Stimulated activated CD8-positive, alpha-beta memory T cell treated with anti-CD3 and anti-CD28 coated beads, Interleukin-7, amount 100 ng/mL, for 4 hours (primary cell): ENCODE measurements at regions not wholly inside any gene's neighbourhood (a gene's known extent, or its start where the extent isn't known, plus 50 kb on each side); places are given as distances from the start of the nearest gene placed in this dataset.

ENCODE experiments used
- DNase-seq, 2 donors: peaks; one replicate each; pipeline ENCODE4 v3.0.0-alpha.2; 2020; ENCODE audit warnings: low read depth in 2 of 2

DNA sequence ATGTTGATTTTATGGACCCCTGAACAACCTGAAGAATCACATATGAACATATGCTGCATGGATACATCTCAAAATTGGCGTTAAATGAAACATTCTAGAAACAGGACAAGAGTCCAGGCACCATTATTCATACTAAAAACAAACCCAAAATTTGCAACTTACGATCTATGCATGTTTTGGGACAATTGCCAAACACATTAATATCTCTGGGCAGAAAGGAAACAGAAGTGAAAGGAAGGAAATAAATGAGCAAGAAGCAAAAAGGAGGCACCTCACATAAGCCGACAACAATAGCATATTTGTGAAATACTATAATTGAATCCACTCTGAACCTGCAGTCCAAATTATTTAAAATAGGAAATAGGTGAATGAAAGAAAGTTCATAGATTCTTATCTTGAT, 1505.3 kb downstream of the AACS start:
- no peak for DNase-seq

GRCh38 chr12:126572170-126572569, 1506.9 kb downstream of the AACS start:
- no peak for DNase-seq

GRCh38 chr12:126581655-126582054, 1516.4 kb downstream of the AACS start:
- DNase-seq, result no peak

GRCh38 chr12:126582231-126582630, 1517.0 kb downstream of the AACS start:
- DNase-seq, result no peak

DNA sequence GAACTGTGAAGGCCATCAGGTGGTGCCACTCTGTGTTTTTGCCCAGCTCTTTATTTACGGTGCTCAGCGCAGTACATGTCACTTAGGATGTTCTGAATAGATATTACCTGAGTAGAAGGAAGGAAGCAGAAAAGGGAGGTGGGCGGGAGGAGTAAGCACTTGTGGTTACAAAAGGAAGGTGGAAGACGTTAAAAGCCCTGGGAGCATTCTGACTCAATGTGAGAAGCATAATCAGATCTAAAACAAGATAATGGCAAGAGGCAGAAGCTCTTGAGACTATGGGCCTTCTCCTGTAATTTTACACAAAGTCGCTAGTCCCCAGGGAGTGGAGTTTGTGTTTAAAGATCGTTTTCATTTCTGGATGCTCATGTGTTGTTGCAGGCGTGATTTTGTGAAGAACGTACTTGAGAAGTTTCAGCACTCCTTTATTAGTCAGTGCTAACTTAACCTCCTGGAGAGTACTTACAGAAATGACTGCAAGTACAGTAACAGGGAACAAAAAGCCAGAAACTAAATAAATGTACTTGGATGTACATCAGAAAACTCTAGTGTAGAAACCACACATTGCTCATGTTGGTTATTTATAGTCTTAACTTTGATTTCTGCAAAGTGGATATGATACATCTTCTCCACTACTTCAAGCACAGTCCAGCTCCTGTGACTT, 1523.5 kb downstream of the AACS start:
- DNase-seq, result peak in 1 of 2 donors; percentile 5

- DNase-seq, result no peak
Observed at GRCh38 chr12:126591533-126591932, 1526.3 kb downstream of the AACS start.

DNA sequence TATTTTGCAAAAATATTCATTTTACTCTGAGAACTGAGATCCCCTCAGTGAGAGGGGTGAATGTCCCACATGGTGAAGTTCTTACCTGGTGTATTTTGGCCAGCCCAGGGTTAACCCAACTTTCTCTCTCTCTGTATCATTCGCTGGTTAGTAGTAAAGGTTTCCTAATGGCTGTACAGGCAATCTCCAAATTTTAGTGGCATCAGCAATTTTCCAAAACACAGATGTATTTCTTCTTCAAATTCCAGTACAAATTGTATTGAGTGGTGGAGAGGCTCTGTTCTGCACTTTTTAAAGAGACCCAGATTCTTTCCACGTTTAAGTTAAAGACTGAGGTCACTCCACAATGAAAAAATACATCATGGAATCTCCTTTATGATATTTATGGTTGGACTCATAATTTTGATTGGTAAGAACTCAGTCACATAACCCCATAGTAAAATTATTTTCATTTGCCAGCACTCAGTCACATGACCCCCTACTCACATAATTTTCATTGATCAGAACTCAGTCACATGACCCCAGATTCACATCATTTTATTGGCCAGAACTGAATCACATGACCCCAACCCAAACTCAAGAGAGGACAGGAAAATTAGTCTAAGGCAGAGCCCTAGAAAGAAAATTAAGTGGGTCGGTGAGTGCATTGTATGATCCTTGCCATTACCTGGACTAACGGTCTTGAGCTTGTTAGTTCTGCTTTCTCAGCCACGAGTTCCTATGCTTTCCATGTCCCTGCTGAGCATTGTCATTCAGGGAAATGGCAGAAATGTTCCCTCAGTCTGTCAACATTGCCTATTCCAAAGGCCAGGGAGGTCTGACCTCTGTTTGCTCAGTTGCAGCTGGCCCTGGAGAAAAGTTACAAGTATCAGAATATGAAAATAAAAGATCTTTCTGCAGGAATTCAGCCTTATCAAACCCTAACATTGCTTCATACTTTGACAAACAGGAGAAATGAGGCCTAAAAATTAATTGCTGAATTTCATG, 1536.2 kb downstream of the AACS start:
- no peak for DNase-seq

- DNase-seq, result no peak
Observed at GRCh38 chr12:126602612-126603011, 1537.4 kb downstream of the AACS start.

- DNase-seq, result no peak
Observed at GRCh38 chr12:126607157-126607556, 1541.9 kb downstream of the AACS start.

DNA sequence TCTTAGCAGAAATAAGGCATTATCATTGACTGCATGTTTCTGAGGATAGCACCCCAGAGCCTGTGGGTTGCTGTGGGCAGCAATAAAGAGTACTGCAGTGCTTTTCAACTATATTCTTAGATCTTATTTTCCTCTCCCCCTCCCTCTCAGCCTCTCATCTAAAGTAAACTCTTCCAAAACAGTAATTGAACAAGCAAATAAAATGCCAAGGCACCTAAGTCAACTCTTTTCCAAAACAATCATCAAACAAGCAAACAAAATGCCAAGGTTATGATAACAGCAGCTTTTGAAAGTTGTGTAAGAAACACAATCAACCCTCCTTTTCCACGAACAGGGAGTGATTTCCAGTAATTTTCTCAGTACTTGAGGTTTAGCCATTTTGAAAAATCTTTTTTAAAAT, 1542.6 kb downstream of the AACS start:
- DNase-seq, result no peak

DNA sequence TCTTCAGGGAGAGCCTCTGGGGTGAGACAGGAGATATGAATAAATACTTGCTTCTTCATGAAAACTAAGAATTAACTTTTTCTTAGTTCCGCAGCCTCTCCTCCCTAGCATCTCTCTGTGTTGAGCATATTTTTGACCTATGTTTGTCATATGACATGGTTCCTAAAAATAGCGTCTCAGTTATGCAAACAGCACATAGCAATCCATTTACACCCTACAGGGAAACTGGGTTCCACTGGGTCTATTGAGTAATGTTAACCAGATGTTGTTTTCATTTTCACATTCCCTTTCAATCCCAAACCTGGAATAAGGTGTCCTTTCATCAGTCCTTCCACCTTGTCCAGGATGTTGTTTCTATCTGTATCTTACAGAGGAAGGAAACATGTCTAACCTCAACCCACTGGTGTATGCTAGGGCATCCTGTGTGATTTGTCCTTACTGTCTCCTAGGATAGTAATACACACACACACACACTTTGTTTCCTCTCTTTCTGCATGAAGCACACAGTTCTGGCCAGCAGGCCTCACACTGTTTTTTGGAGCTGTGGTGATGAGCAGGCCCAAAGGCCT, 1543.5 kb downstream of the AACS start:
- DNase-seq, result no peak

- DNase-seq, result no peak
Observed at GRCh38 chr12:126616441-126616840, 1551.2 kb downstream of the AACS start.

DNA sequence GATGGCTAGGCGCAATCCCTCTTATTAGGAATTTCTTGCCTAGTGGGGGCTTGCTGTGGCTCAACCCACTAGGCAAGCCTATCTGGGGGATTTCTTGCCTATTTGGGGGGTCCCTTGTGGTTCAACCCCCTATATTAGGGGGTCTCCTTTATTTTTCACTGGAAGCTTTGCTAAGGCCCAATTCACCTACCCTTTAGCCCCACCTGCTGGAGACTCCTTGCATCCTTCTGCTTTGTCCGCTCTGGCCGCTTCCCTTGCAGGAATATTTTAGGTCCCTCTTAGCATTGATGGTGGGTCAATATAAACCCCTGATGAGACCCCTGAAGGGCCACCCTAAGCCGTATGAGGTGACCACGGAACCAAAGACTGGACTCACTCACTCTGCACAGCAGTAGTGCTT, 1552.1 kb downstream of the AACS start:
- DNase-seq, result no peak

GRCh38 chr12:126627596-126627995, 1562.4 kb downstream of the AACS start:
- DNase-seq, result no peak

DNA sequence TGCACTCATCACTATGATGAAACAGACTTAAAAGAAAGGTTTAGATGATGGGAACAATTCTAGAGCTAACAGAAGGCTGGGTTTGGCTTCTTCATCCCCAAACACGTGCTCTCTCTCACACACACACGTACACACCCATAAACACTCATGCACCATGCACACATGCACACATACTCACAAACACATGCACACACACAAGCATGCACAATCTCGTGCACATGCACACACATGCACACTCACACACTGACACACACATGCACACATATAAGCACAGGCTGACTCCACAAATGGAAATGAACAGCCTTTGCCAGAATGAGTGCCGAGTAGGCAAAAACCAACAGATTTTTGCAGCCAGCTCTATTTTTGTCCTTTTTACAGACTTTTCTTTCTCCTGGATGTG, 1571.6 kb downstream of the AACS start:
- no peak for DNase-seq

GRCh38 chr12:126644236-126645020, 1579.2 kb downstream of the AACS start:
- DNase-seq, result no peak

DNA sequence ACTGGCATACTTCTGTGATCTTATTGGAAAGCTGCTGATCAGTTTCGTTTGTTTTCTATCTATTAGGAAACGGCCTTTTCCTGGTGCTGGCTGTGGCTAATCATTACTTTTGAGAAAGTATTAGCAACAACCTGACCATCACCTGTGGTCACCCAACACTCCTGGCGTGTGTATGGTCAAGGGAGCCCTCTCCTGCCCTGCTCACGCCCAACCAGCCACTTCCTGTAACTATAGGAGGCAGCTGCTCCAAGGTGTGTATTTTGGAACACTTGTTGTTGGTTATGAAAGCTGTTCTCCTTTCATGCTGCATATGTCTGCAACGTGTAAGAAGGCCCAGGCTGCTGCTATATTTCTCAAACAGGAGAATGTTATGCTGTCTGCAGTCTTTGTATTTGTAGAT, 1582.8 kb downstream of the AACS start:
- DNase-seq, result no peak

- DNase-seq, result no peak
Observed at GRCh38 chr12:126651133-126651532, 1585.9 kb downstream of the AACS start.

DNA sequence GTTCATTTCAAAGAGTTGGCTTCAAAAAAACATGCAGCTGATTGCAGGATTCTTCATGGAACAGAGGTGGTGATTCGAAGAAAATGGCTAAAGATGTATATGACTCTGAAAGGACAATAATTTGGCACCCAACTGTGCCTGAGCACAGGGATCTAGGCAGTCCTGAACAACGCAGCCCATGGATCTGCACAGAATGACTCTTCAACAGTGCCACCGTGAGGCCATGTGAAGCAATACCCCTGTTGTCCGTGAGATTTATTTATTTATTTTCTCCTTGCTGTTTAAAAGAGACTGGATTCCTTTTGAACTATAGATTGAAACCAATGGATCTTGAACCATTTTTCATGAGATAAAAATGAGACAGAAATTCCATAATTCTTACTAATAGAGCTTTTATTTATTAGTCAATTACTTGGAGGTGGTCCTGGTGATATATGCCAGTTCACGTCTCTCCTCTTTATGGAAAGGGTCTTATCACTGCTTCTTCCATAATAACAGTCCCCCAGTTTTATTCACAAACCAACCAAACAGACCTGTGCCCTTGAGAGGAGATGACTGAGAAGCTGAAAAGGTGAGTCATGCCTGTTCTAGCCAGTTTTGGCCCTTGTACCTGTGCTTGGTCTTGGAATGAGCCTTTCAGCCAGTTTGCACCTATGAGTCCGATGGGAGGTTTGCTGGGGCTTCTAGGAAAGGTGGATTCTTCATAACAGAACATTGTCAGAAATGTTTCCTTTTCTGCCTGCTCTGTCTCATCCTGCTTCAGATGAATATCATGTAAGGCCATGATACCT, 1598.3 kb downstream of the AACS start:
- no peak for DNase-seq

DNA sequence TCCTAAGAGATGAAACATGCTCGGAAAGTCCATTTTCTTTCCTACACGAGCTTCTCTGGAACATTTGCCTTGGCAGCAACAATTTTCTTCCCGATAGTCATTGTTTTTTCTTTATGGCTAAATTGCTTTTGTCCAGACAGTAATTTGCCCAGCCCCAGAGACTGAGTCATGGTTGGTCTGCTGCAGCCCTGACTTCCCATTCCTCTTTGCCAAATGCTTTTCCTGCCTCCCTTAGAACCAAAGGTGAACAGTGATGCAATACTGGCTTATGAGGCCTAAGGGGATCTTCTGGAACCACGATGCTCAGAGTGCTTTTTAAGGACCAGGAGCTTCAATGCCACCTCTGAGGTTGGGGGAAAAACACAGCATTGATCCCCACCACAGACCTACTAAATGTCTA, 1599.6 kb upstream of the TMEM132C start:
- DNase-seq, result no peak

DNA sequence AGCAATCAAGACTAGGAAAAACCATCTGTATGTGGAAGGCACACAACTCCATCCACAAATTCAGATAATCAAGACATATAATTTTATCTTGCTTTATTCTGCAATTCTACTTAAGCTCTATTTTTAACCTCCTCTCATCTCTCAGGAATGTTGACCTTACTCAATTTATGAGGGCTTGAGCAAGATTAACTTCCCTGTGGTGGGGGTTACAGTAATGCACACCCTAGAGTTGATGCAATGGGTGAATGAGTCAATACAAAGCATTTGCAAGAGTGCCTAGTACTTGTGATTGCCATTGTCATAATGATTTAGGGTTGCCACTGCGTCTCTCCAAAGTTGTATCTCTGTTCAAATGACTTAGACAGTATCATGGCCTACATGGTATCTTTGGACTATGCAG, 1598.4 kb upstream of the TMEM132C start:
- DNase-seq, result no peak
